ENCODE measurements at regions not wholly inside any gene's neighbourhood (a gene's known extent, or its start where the extent isn't known, plus 50 kb on each side); places are given as distances from the start of the nearest gene placed in this dataset.
"Not testable (repeated sequence)": the region's sequence is repeated elsewhere in the genome, so short reads cannot be mapped to it uniquely, and the experiment has no call there.

GRCh38 chr9:67708109-67708508 is 150.6 kb upstream of the ANKRD20A1 start:
- H3K4me1 ChIP-seq; H3K9me3 ChIP-seq; H3K36me3 ChIP-seq; H3K4me3 ChIP-seq; intact Hi-C loops (cut with DNase I); H3K27me3 ChIP-seq; H3K27ac ChIP-seq; DNase-seq (ENCODE audit: extremely low spot score in 2 of 2): not testable (repeated sequence)

DNA sequence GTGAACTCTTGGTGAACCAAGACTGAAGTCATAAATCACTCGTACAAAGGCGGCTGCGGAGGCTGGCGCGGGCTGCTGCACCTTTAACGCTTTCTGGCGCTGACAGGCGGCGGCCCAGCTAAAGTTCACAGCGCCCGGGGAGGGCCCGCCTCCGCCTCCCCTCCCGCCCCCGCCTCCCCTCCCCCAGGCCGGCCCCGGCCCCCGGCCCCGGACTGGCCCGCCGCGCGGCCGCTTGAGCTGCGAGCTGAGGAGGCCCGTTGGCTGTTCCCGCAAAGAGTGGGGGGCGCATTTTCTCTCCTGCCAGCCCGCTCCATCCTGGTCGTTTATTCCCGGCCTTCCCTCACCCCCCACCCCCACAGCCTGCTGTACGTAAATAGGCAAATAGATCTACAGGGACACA is 147.3 kb upstream of the ANKRD20A1 start:
- DNase-seq (ENCODE audit: extremely low spot score in 2 of 2); H3K27me3 ChIP-seq; H3K4me3 ChIP-seq; intact Hi-C loops (cut with DNase I); H3K9me3 ChIP-seq; H3K36me3 ChIP-seq; H3K27ac ChIP-seq; H3K4me1 ChIP-seq: not testable (repeated sequence)

DNA sequence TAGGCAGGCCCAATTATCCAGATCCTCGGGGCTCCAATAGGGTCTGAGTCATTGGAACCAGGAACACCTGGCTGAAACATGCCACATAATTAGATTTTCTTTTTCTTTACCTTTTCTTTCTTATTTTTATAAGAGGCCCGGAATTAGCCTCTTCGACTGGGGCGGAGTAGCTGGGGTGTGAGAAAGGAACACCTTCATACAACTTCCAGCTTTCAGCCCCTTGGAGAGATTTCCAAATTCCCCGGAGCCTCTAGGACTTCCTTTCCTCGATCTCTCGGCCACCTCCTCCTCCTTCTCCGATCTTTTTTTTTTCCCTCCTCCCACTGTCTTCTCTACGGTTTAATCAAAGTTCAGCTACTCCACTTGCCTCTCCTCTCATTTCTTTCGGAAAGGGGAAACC is 146.8 kb upstream of the ANKRD20A1 start:
- peak in 1 of 2 donors; percentile 44 for DNase-seq (ENCODE audit: extremely low spot score in 2 of 2)
- H3K9me3 ChIP-seq; intact Hi-C loops (cut with DNase I); H3K27ac ChIP-seq; H3K27me3 ChIP-seq; H3K36me3 ChIP-seq; H3K4me3 ChIP-seq; H3K4me1 ChIP-seq: not testable (repeated sequence)

DNA sequence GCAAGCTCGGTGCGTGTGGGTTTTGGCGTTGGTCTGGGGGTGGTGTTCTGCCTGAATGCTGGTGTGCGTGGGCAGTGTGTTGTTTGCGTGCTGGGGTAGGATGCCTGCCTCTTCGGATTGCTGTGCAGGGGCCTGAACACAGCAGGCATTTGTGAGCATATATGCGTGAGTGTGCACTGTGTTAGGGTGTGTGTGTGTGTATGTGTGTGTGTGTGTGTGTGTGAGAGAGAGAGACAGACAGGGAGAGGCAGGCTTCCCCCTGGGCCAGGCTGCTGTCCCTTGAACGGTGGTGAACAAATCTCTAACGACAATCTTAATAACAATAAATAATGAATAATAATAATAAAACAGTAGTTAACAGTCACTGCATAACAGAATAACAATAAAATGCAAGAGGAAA is 145.8 kb upstream of the ANKRD20A1 start:
- DNase-seq (ENCODE audit: extremely low spot score in 2 of 2); intact Hi-C loops (cut with DNase I); H3K4me1 ChIP-seq; H3K36me3 ChIP-seq; H3K27ac ChIP-seq; H3K9me3 ChIP-seq; H3K4me3 ChIP-seq; H3K27me3 ChIP-seq: not testable (repeated sequence)

GRCh38 chr9:67717830-67718388 is 140.8 kb upstream of the ANKRD20A1 start:
- H3K36me3 ChIP-seq; H3K4me3 ChIP-seq; H3K9me3 ChIP-seq; H3K27ac ChIP-seq; intact Hi-C loops (cut with DNase I); H3K4me1 ChIP-seq; H3K27me3 ChIP-seq; DNase-seq (ENCODE audit: extremely low spot score in 2 of 2): not testable (repeated sequence)

- H3K27me3 ChIP-seq; H3K36me3 ChIP-seq; H3K9me3 ChIP-seq; H3K4me1 ChIP-seq; intact Hi-C loops (cut with DNase I); H3K27ac ChIP-seq; H3K4me3 ChIP-seq: not testable (repeated sequence)
- DNase-seq (ENCODE audit: extremely low spot score in 2 of 2): peak in 1 of 2 donors; percentile 20
Measured at GRCh38 chr9:67720491-67720890, 138.2 kb upstream of the ANKRD20A1 start.

GRCh38 chr9:67722460-67723090 is 136.2 kb upstream of the ANKRD20A1 start:
- intact Hi-C loops (cut with DNase I): not testable (repeated sequence)

GRCh38 chr9:67723185-67723584 is 135.5 kb upstream of the ANKRD20A1 start:
- DNase-seq (ENCODE audit: extremely low spot score in 2 of 2); H3K27me3 ChIP-seq; H3K27ac ChIP-seq; H3K4me1 ChIP-seq; H3K9me3 ChIP-seq; H3K36me3 ChIP-seq; intact Hi-C loops (cut with DNase I): not testable (repeated sequence)
- H3K4me3 ChIP-seq: peak overlapping the region; percentile 37 to 40

More at GRCh38 chr9:67722460-67723090, 136.2 kb upstream of the ANKRD20A1 start:
- H3K36me3 ChIP-seq; H3K27ac ChIP-seq; H3K27me3 ChIP-seq; DNase-seq (ENCODE audit: extremely low spot score in 2 of 2); H3K4me3 ChIP-seq; H3K4me1 ChIP-seq; H3K9me3 ChIP-seq: not testable (repeated sequence)

DNA sequence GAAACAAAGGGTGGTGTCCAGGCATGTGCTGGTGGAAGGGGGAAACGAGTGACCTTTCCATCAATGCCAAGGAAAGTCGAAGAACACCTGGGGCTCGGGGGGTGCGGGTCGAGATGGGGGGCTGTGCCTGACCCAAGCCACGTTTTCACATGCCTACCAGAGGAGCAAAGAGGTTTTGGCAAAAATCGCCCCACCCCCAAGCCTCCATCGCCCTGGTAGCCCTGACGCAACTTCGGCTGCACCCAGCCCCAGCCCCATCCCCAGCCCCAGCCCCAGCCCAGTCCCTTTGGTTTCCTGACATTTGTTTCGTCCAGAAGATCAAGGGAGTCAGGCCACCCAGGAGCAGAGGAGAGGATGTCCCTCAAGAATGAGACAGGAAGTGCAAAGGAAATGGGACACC is 133.8 kb upstream of the ANKRD20A1 start:
- H3K27me3 ChIP-seq; H3K4me1 ChIP-seq; DNase-seq (ENCODE audit: extremely low spot score in 2 of 2); H3K27ac ChIP-seq; H3K36me3 ChIP-seq; H3K9me3 ChIP-seq; intact Hi-C loops (cut with DNase I): not testable (repeated sequence)
- H3K4me3 ChIP-seq: peak overlapping the region in 1 of 2 donors; percentile 25

GRCh38 chr9:67726213-67726988 is 132.3 kb upstream of the ANKRD20A1 start:
- H3K4me1 ChIP-seq; H3K9me3 ChIP-seq; DNase-seq (ENCODE audit: extremely low spot score in 2 of 2); H3K27ac ChIP-seq; H3K27me3 ChIP-seq; H3K36me3 ChIP-seq; intact Hi-C loops (cut with DNase I): not testable (repeated sequence)
- H3K4me3 ChIP-seq: peak overlapping the region; percentile 25 to 42

GRCh38 chr9:67763133-67763532 is 95.6 kb upstream of the ANKRD20A1 start:
- intact Hi-C loops (cut with DNase I); H3K9me3 ChIP-seq; H3K4me3 ChIP-seq; H3K36me3 ChIP-seq; H3K27ac ChIP-seq; H3K27me3 ChIP-seq; DNase-seq (ENCODE audit: extremely low spot score in 2 of 2); H3K4me1 ChIP-seq: not testable (repeated sequence)

- H3K27ac ChIP-seq; H3K4me3 ChIP-seq; H3K36me3 ChIP-seq; H3K4me1 ChIP-seq; DNase-seq (ENCODE audit: extremely low spot score in 2 of 2); H3K27me3 ChIP-seq; intact Hi-C loops (cut with DNase I); H3K9me3 ChIP-seq: not testable (repeated sequence)
Measured at GRCh38 chr9:67771807-67772206, 86.9 kb upstream of the ANKRD20A1 start.

GRCh38 chr9:67800170-67800569 is 58.6 kb upstream of the ANKRD20A1 start:
- H3K36me3 ChIP-seq; H3K27ac ChIP-seq; H3K27me3 ChIP-seq; DNase-seq (ENCODE audit: extremely low spot score in 2 of 2); intact Hi-C loops (cut with DNase I); H3K4me3 ChIP-seq; H3K4me1 ChIP-seq; H3K9me3 ChIP-seq: not testable (repeated sequence)
